ENCODE measurements at regions not wholly inside any gene's neighbourhood (a gene's known extent, or its start where the extent isn't known, plus 50 kb on each side); places are given as distances from the start of the nearest gene placed in this dataset.
A peak's percentile ranks its signal among the peaks of the same experiment; 100 is the strongest.

- ChIA-PET CTCF (interaction anchor here (1.1 to 1.9 kb wide), 2 partner anchors 28 to 193 kb away, joined by 3 to 8 read pairs; no protein-coding TSS in a partner anchor), POLR2A (interaction anchor here (1.0 to 4.9 kb wide), 10 partner anchors 9 to 287 kb away, joined by 3 to 38 read pairs (median 6); partner anchors contain the start of gene ELL2)
- intact Hi-C loops (cut with micrococcal nuclease), result loop anchor here (5.0 kb wide), 2 partner anchors 186 to 189 kb away; partner anchors contain the start of gene ELL2
- H3K36me3 Mint-ChIP-seq (ENCODE audit: insufficient read depth, unreplicated experiment), result no peaks in the 10 kb centered on the region
- no TSS peak for BruUV-seq (replicated peaks)
- no peaks in the 10 kb centered on the region for H3K27me3 Mint-ChIP-seq (ENCODE audit: insufficient read depth, unreplicated experiment)
- H3K9me3 Mint-ChIP-seq (ENCODE audit: unreplicated experiment), result no peaks in the 10 kb centered on the region
- peak overlapping the region; percentile 28 for H3K27ac Mint-ChIP-seq (ENCODE audit: low read depth, unreplicated experiment)
- DNase-seq (ENCODE audit: unreplicated experiment), result peak; percentile 39
- H3K4me1 Mint-ChIP-seq (ENCODE audit: insufficient read depth, unreplicated experiment), result peaks cover 26% of the 10 kb centered on the region
- no peak overlapping the region for H3K4me3 Mint-ChIP-seq (ENCODE audit: unreplicated experiment)
- no peak for TF ChIP-seq CTCF (IDR thresholded peaks at IDR 0.05; ENCODE audit: unreplicated experiment)
Observed at GRCh38 chr5:96148376-96148775, 186.7 kb upstream of the ELL2 start.

GRCh38 chr5:96147866-96148265, 186.2 kb upstream of the ELL2 start:
- ChIA-PET CTCF (interaction anchor here (1.0 kb wide), 1 partner anchor 82 kb away, joined by 3 read pairs; no protein-coding TSS in a partner anchor), POLR2A (interaction anchor here (0.6 to 4.9 kb wide), 6 partner anchors 69 to 287 kb away, joined by 3 to 38 read pairs (median 4); no protein-coding TSS in a partner anchor)
- intact Hi-C loops (cut with micrococcal nuclease), result loop anchor here (5.0 kb wide), 2 partner anchors 186 to 189 kb away; partner anchors contain the start of gene ELL2
- H3K4me3 Mint-ChIP-seq (ENCODE audit: unreplicated experiment), result no peak overlapping the region
- no peak for DNase-seq (ENCODE audit: unreplicated experiment)
- peaks cover 26% of the 10 kb centered on the region for H3K4me1 Mint-ChIP-seq (ENCODE audit: insufficient read depth, unreplicated experiment)
- no peaks in the 10 kb centered on the region for H3K9me3 Mint-ChIP-seq (ENCODE audit: unreplicated experiment)
- no peak for TF ChIP-seq CTCF (IDR thresholded peaks at IDR 0.05; ENCODE audit: unreplicated experiment)
- BruUV-seq (replicated peaks), result no TSS peak
- no peak overlapping the region for H3K27ac Mint-ChIP-seq (ENCODE audit: low read depth, unreplicated experiment)
- no peaks in the 10 kb centered on the region for H3K27me3 Mint-ChIP-seq (ENCODE audit: insufficient read depth, unreplicated experiment)
- H3K36me3 Mint-ChIP-seq (ENCODE audit: insufficient read depth, unreplicated experiment), result no peaks in the 10 kb centered on the region

GRCh38 chr5:96146675-96147074, 185.0 kb upstream of the ELL2 start:
- no peaks in the 10 kb centered on the region for H3K27me3 Mint-ChIP-seq (ENCODE audit: insufficient read depth, unreplicated experiment)
- H3K27ac Mint-ChIP-seq (ENCODE audit: low read depth, unreplicated experiment), result no peak overlapping the region
- no peaks in the 10 kb centered on the region for H3K9me3 Mint-ChIP-seq (ENCODE audit: unreplicated experiment)
- peak; percentile 41 for DNase-seq (ENCODE audit: unreplicated experiment)
- TF ChIP-seq CTCF (IDR thresholded peaks at IDR 0.05; ENCODE audit: unreplicated experiment), result no peak
- H3K36me3 Mint-ChIP-seq (ENCODE audit: insufficient read depth, unreplicated experiment), result no peaks in the 10 kb centered on the region
- H3K4me3 Mint-ChIP-seq (ENCODE audit: unreplicated experiment), result no peak overlapping the region
- BruUV-seq (replicated peaks), result no TSS peak
- POLR2A ChIA-PET, result interaction anchor here (0.8 to 1.8 kb wide), 8 partner anchors 10 to 192 kb away, joined by 3 to 6 read pairs (median 4); no protein-coding TSS in a partner anchor
- H3K4me1 Mint-ChIP-seq (ENCODE audit: insufficient read depth, unreplicated experiment), result peaks cover 27% of the 10 kb centered on the region
- intact Hi-C loops (cut with micrococcal nuclease), result loop anchor here (5.0 kb wide), 2 partner anchors 184 to 191 kb away; partner anchors contain the start of gene ELL2
- CTCF ChIA-PET, result interaction anchor here (0.7 to 2.2 kb wide), 3 partner anchors 185 to 190 kb away, joined by 3 to 7 read pairs (median 5); partner anchors contain the start of gene ELL2

GRCh38 chr5:96144289-96144688, 182.6 kb upstream of the ELL2 start:
- TF ChIP-seq CTCF (IDR thresholded peaks at IDR 0.05; ENCODE audit: unreplicated experiment), result no peak
- ChIA-PET CTCF (interaction anchor here (0.6 kb wide), 1 partner anchor 15 kb away, joined by 3 read pairs; no protein-coding TSS in a partner anchor), POLR2A (interaction anchor here (0.6 to 7.4 kb wide), 3 partner anchors 17 to 150 kb away, joined by 3 to 41 read pairs (median 3); no protein-coding TSS in a partner anchor)
- Mint-ChIP-seq H3K27ac (ENCODE audit: low read depth, unreplicated experiment) (no peak overlapping the region), H3K27me3 (ENCODE audit: insufficient read depth, unreplicated experiment) (no peaks in the 10 kb centered on the region), H3K36me3 (ENCODE audit: insufficient read depth, unreplicated experiment) (no peaks in the 10 kb centered on the region), H3K4me1 (ENCODE audit: insufficient read depth, unreplicated experiment) (peaks cover 14% of the 10 kb centered on the region), H3K9me3 (ENCODE audit: unreplicated experiment) (no peaks in the 10 kb centered on the region), H3K4me3 (ENCODE audit: unreplicated experiment) (no peak overlapping the region)
- intact Hi-C loops (cut with micrococcal nuclease), result no loop called here
- no TSS peak for BruUV-seq (replicated peaks)
- DNase-seq (ENCODE audit: unreplicated experiment), result no peak

Data from MCF 10A (cell line).